ENCODE measurements at regions not wholly inside any gene's neighbourhood (a gene's known extent, or its start where the extent isn't known, plus 50 kb on each side); places are given as distances from the start of the nearest gene placed in this dataset.

GRCh38 chrX:35291013-35291412, 348.4 kb downstream of the FAM47B start:
- no peak for TF ChIP-seq CTCF (conservative IDR thresholded peaks at IDR 0.05; ENCODE audit: low read depth, low read length)
- no peak for TF ChIP-seq EZH2 (IDR thresholded peaks at IDR 0.05; ENCODE audit: borderline replicate concordance, low read depth, low read length, poor library complexity, severe bottlenecking)
